ENCODE measurements at regions not wholly inside any gene's neighbourhood (a gene's known extent, or its start where the extent isn't known, plus 50 kb on each side); places are given as distances from the start of the nearest gene placed in this dataset.
A peak's percentile ranks its signal among the peaks of the same experiment; 100 is the strongest.

DNA sequence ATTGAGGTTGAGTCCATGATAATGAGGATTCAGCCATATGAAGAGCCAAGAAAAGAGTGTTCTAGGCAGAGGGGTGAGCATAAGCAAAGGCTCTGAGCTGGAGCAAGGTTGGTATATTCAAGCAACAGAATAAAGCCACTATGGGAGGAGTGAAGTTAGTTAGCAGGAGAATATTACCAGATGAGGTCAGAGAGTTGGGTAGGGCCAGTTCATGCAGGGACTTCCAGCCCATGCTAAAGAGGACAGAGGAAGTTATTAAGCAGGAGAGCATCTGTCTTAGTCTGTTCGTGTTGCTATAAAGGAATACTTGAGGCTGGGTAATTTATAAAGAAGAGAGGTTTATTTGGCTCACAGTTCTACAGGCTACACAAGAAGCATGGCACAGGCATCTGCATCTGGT lies 57.1 kb upstream of the ATG10 start:
- no peak for DNase-seq
- CTCF ChIA-PET, result interaction anchor here (1.1 kb wide), 1 partner anchor 16 kb away, joined by 4 read pairs; no protein-coding TSS in a partner anchor
- POLR2A ChIA-PET, result no interaction called here

GRCh38 chr5:81912933-81913332 lies 58.9 kb upstream of the ATG10 start:
- Histone ChIP-seq H3K9me3 (ENCODE audit: control extremely low read depth in 1 of 5, control insufficient read depth in 4 of 5, insufficient read depth in 2 of 5, low read depth in 1 of 5, low read length in 4 of 5) (no peaks in the 10 kb centered on the region), H3K4me3 (ENCODE audit: control insufficient read depth in 1 of 7, extremely low read depth in 1 of 7, insufficient read depth in 4 of 7, low read depth in 2 of 7, low read length in 6 of 7) (no peak overlapping the region), H3K27ac (ENCODE audit: insufficient read depth in 1 of 2, low read depth in 1 of 2, low read length in 2 of 2, poor library complexity in 1 of 2, severe bottlenecking in 2 of 2) (no peak overlapping the region), H3K4me1 (ENCODE audit: control extremely low read depth in 1 of 4, control insufficient read depth in 4 of 4, insufficient read depth in 4 of 4, low read length in 3 of 4) (peaks cover 0 to 8% (median 0%) of the 10 kb centered on the region in 4 experiments), H3K36me3 (ENCODE audit: control insufficient read depth in 4 of 4, insufficient read depth in 4 of 4, low read length in 3 of 4) (no peaks in the 10 kb centered on the region), H3K27me3 (replicated peaks in 2 of 5; ENCODE audit: control insufficient read depth in 4 of 5, insufficient read depth in 5 of 5, low read length in 4 of 5) (no peaks in the 10 kb centered on the region)
- no CpG with 5 or more reads among the region's 8 CpGs for WGBS (ENCODE audit: insufficient coverage)
- no peak for DNase-seq
- ChIA-PET CTCF (no interaction called here), POLR2A (no interaction called here)

More for the DNA sequence above, 57.1 kb upstream of the ATG10 start:
- no peaks in the 10 kb centered on the region for H3K9me3 ChIP-seq (ENCODE audit: control extremely low read depth in 1 of 5, control insufficient read depth in 4 of 5, insufficient read depth in 2 of 5, low read depth in 1 of 5, low read length in 4 of 5)
- H3K27me3 ChIP-seq (replicated peaks in 2 of 5; ENCODE audit: control insufficient read depth in 4 of 5, insufficient read depth in 5 of 5, low read length in 4 of 5), result no peaks in the 10 kb centered on the region
- peaks cover 0 to 7% (median 0%) of the 10 kb centered on the region in 4 experiments for H3K4me1 ChIP-seq (ENCODE audit: control extremely low read depth in 1 of 4, control insufficient read depth in 4 of 4, insufficient read depth in 4 of 4, low read length in 3 of 4)
- no peaks in the 10 kb centered on the region for H3K36me3 ChIP-seq (ENCODE audit: control insufficient read depth in 4 of 4, insufficient read depth in 4 of 4, low read length in 3 of 4)
- no peak overlapping the region for H3K27ac ChIP-seq (ENCODE audit: insufficient read depth in 1 of 2, low read depth in 1 of 2, low read length in 2 of 2, poor library complexity in 1 of 2, severe bottlenecking in 2 of 2)
- H3K4me3 ChIP-seq (ENCODE audit: control insufficient read depth in 1 of 7, extremely low read depth in 1 of 7, insufficient read depth in 4 of 7, low read depth in 2 of 7, low read length in 6 of 7), result no peak overlapping the region
- WGBS (ENCODE audit: insufficient coverage), result 100% methylated on average over 1 of the region's 1 CpG

GRCh38 chr5:81909677-81910076 lies 62.1 kb upstream of the ATG10 start:
- peaks cover 0 to 8% (median 0%) of the 10 kb centered on the region in 4 experiments for H3K4me1 ChIP-seq (ENCODE audit: control extremely low read depth in 1 of 4, control insufficient read depth in 4 of 4, insufficient read depth in 4 of 4, low read length in 3 of 4)
- no peak overlapping the region for H3K27ac ChIP-seq (ENCODE audit: insufficient read depth in 1 of 2, low read depth in 1 of 2, low read length in 2 of 2, poor library complexity in 1 of 2, severe bottlenecking in 2 of 2)
- no CpG with 5 or more reads among the region's 1 CpG for WGBS (ENCODE audit: insufficient coverage)
- DNase-seq, result no peak
- CTCF ChIA-PET, result no interaction called here
- no peaks in the 10 kb centered on the region for H3K9me3 ChIP-seq (ENCODE audit: control extremely low read depth in 1 of 5, control insufficient read depth in 4 of 5, insufficient read depth in 2 of 5, low read depth in 1 of 5, low read length in 4 of 5)
- POLR2A ChIA-PET, result no interaction called here
- H3K4me3 ChIP-seq (ENCODE audit: control insufficient read depth in 1 of 7, extremely low read depth in 1 of 7, insufficient read depth in 4 of 7, low read depth in 2 of 7, low read length in 6 of 7), result no peak overlapping the region
- no peaks in the 10 kb centered on the region for H3K27me3 ChIP-seq (replicated peaks in 2 of 5; ENCODE audit: control insufficient read depth in 4 of 5, insufficient read depth in 5 of 5, low read length in 4 of 5)
- no peaks in the 10 kb centered on the region for H3K36me3 ChIP-seq (ENCODE audit: control insufficient read depth in 4 of 4, insufficient read depth in 4 of 4, low read length in 3 of 4)

DNA sequence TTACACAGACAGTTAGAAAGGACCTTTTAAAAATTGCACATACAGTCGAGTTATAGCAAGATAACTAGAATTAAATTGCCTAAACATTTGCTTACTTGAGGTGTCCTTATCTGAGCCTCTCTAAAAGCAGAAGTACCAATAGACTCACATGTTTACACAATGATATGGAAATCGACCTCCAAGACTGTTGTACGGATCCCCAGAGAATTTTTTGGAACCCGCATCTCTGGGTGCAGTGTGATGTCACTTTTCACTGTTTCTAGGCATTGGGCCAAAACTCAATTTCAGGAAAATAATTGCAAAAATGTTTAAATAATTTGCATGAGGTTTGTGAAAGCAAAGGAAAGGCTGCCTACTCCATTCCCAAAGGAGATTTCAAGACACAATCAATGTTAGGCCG lies 63.1 kb upstream of the ATG10 start:
- no peaks in the 10 kb centered on the region for H3K36me3 ChIP-seq (ENCODE audit: control insufficient read depth in 4 of 4, insufficient read depth in 4 of 4, low read length in 3 of 4)
- H3K4me1 ChIP-seq (ENCODE audit: control extremely low read depth in 1 of 4, control insufficient read depth in 4 of 4, insufficient read depth in 4 of 4, low read length in 3 of 4), result peaks cover 0 to 8% (median 0%) of the 10 kb centered on the region in 4 experiments
- no peaks in the 10 kb centered on the region for H3K27me3 ChIP-seq (replicated peaks in 2 of 5; ENCODE audit: control insufficient read depth in 4 of 5, insufficient read depth in 5 of 5, low read length in 4 of 5)
- 80% methylated on average over 3 of the region's 5 CpGs for WGBS (ENCODE audit: insufficient coverage)
- H3K27ac ChIP-seq (ENCODE audit: insufficient read depth in 1 of 2, low read depth in 1 of 2, low read length in 2 of 2, poor library complexity in 1 of 2, severe bottlenecking in 2 of 2), result no peak overlapping the region
- DNase-seq, result peak in 2 of 3 donors; percentile 6 to 23
- H3K9me3 ChIP-seq (ENCODE audit: control extremely low read depth in 1 of 5, control insufficient read depth in 4 of 5, insufficient read depth in 2 of 5, low read depth in 1 of 5, low read length in 4 of 5), result no peaks in the 10 kb centered on the region
- ChIA-PET POLR2A (no interaction called here), CTCF (no interaction called here)
- H3K4me3 ChIP-seq (ENCODE audit: control insufficient read depth in 1 of 7, extremely low read depth in 1 of 7, insufficient read depth in 4 of 7, low read depth in 2 of 7, low read length in 6 of 7), result no peak overlapping the region

- no peaks in the 10 kb centered on the region for H3K36me3 ChIP-seq (ENCODE audit: control insufficient read depth in 4 of 4, insufficient read depth in 4 of 4, low read length in 3 of 4)
- H3K27me3 ChIP-seq (replicated peaks in 2 of 5; ENCODE audit: control insufficient read depth in 4 of 5, insufficient read depth in 5 of 5, low read length in 4 of 5), result no peaks in the 10 kb centered on the region
- no peaks in the 10 kb centered on the region for H3K9me3 ChIP-seq (ENCODE audit: control extremely low read depth in 1 of 5, control insufficient read depth in 4 of 5, insufficient read depth in 2 of 5, low read depth in 1 of 5, low read length in 4 of 5)
- DNase-seq, result no peak
- no peak overlapping the region for H3K4me3 ChIP-seq (ENCODE audit: control insufficient read depth in 1 of 7, extremely low read depth in 1 of 7, insufficient read depth in 4 of 7, low read depth in 2 of 7, low read length in 6 of 7)
- POLR2A ChIA-PET, result no interaction called here
- CTCF ChIA-PET, result interaction anchor here (2.7 kb wide), 1 partner anchor 50 kb away, joined by 7 read pairs; no protein-coding TSS in a partner anchor
- 97% methylated on average over 9 of the region's 10 CpGs for WGBS (ENCODE audit: insufficient coverage)
- H3K4me1 ChIP-seq (ENCODE audit: control extremely low read depth in 1 of 4, control insufficient read depth in 4 of 4, insufficient read depth in 4 of 4, low read length in 3 of 4), result peaks cover 0 to 8% (median 0%) of the 10 kb centered on the region in 4 experiments
- H3K27ac ChIP-seq (ENCODE audit: insufficient read depth in 1 of 2, low read depth in 1 of 2, low read length in 2 of 2, poor library complexity in 1 of 2, severe bottlenecking in 2 of 2), result no peak overlapping the region
These were observed 63.8 kb upstream of the ATG10 start for GRCh38 chr5:81908044-81908443.

- peaks cover 0 to 8% (median 0%) of the 10 kb centered on the region in 4 experiments for H3K4me1 ChIP-seq (ENCODE audit: control extremely low read depth in 1 of 4, control insufficient read depth in 4 of 4, insufficient read depth in 4 of 4, low read length in 3 of 4)
- WGBS (ENCODE audit: insufficient coverage), result 100% methylated on average over 4 of the region's 4 CpGs
- DNase-seq, result no peak
- no peak overlapping the region for H3K4me3 ChIP-seq (ENCODE audit: control insufficient read depth in 1 of 7, extremely low read depth in 1 of 7, insufficient read depth in 4 of 7, low read depth in 2 of 7, low read length in 6 of 7)
- CTCF ChIA-PET, result interaction anchor here (0.5 to 2.7 kb wide), 3 partner anchors 49 to 165 kb away, joined by 3 to 7 read pairs (median 3); no protein-coding TSS in a partner anchor
- no peaks in the 10 kb centered on the region for H3K27me3 ChIP-seq (replicated peaks in 2 of 5; ENCODE audit: control insufficient read depth in 4 of 5, insufficient read depth in 5 of 5, low read length in 4 of 5)
- H3K27ac ChIP-seq (ENCODE audit: insufficient read depth in 1 of 2, low read depth in 1 of 2, low read length in 2 of 2, poor library complexity in 1 of 2, severe bottlenecking in 2 of 2), result no peak overlapping the region
- H3K9me3 ChIP-seq (ENCODE audit: control extremely low read depth in 1 of 5, control insufficient read depth in 4 of 5, insufficient read depth in 2 of 5, low read depth in 1 of 5, low read length in 4 of 5), result no peaks in the 10 kb centered on the region
- POLR2A ChIA-PET, result no interaction called here
- no peaks in the 10 kb centered on the region for H3K36me3 ChIP-seq (ENCODE audit: control insufficient read depth in 4 of 4, insufficient read depth in 4 of 4, low read length in 3 of 4)
These were observed 64.7 kb upstream of the ATG10 start for GRCh38 chr5:81907012-81907635.

DNA sequence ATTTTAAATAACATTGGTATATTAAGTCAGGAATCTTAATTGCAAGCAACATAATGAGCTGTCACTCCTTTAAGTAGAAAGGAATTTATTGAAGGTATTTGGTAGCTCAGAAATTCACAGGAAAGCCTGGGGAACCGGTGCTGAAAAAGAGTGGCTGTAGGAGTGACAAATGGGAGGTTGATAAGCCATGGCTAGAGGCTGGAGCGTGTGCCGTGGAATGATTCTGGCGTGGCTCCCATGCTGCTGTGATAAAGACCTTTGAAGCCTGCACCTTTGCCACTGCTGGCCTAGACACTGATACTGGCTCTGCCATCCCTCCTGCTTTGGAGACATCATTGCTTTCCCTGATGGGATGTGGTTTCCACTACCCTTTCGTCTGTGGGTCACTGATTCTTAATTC lies 65.7 kb upstream of the ATG10 start:
- ChIA-PET POLR2A (no interaction called here), CTCF (interaction anchor here (2.7 kb wide), 1 partner anchor 48 kb away, joined by 7 read pairs; no protein-coding TSS in a partner anchor)
- 100% methylated on average over 4 of the region's 5 CpGs for WGBS (ENCODE audit: insufficient coverage)
- Histone ChIP-seq H3K9me3 (ENCODE audit: control extremely low read depth in 1 of 5, control insufficient read depth in 4 of 5, insufficient read depth in 2 of 5, low read depth in 1 of 5, low read length in 4 of 5) (peaks cover 0 to 6% (median 0%) of the 10 kb centered on the region in 5 experiments), H3K4me1 (ENCODE audit: control extremely low read depth in 1 of 4, control insufficient read depth in 4 of 4, insufficient read depth in 4 of 4, low read length in 3 of 4) (peaks cover 0 to 8% (median 0%) of the 10 kb centered on the region in 4 experiments), H3K27me3 (replicated peaks in 2 of 5; ENCODE audit: control insufficient read depth in 4 of 5, insufficient read depth in 5 of 5, low read length in 4 of 5) (no peaks in the 10 kb centered on the region), H3K36me3 (ENCODE audit: control insufficient read depth in 4 of 4, insufficient read depth in 4 of 4, low read length in 3 of 4) (no peaks in the 10 kb centered on the region), H3K27ac (ENCODE audit: insufficient read depth in 1 of 2, low read depth in 1 of 2, low read length in 2 of 2, poor library complexity in 1 of 2, severe bottlenecking in 2 of 2) (no peak overlapping the region), H3K4me3 (ENCODE audit: control insufficient read depth in 1 of 7, extremely low read depth in 1 of 7, insufficient read depth in 4 of 7, low read depth in 2 of 7, low read length in 6 of 7) (no peak overlapping the region)
- DNase-seq, result no peak

Data from common myeloid progenitor, CD34-positive (primary cell).